K562 (cell line): ENCODE measurements at regions not wholly inside any gene's neighbourhood (a gene's known extent, or its start where the extent isn't known, plus 50 kb on each side); places are given as distances from the start of the nearest gene placed in this dataset.
A peak's percentile ranks its signal among the peaks of the same experiment; 100 is the strongest.

Experiments used
- ATAC-seq: fragments of 200-7000 bp; cut with Tn5 transposase; 3 replicates; pipeline ENCODE4 v1.9.1; 2020; ENCODE audit warnings: moderate library complexity
- BruUV-seq: library from RNA; stranded (reverse); fragments of 400-500 nt; replicated peaks from 2 replicates; lab custom pipeline; 2021; lab: Mats Ljungman, UMichigan
- CTCF ChIA-PET: fragments of 300-600 bp; formaldehyde crosslinking; extraction: SDS; loops from one replicate; lab custom pipeline; 2021; ENCODE audit warnings: low intra/inter-chr PET ratio; lab: Yijun Ruan, JAX
- POLR2A ChIA-PET: fragments of 300-600, 350-650 bp; sonication (Branson Sonifier 250); formaldehyde crosslinking; extraction: SDS; loops from one replicate; lab custom pipeline; 2021; ENCODE audit warnings: antibody characterized with exemption, inconsistent platforms; lab: Yijun Ruan, JAX
- DNase-seq, 4 experiments: peaks; one replicate each; pipeline versions ENCODE4 v3.0.0 to v3.0.0-alpha.2; 2011 to 2018; ENCODE audit warnings: low spot score in 3 of 4, mixed read lengths in 3 of 4; ENCODE audit errors: extremely low read depth in 1 of 4
- FAIRE-seq: peaks from 2 replicates; lab custom pipeline; 2011; peaks lifted over from hg19 to GRCh38; lab: Jason Lieb, UNC
- H2AFZ ChIP-seq: 2 replicates; pipeline ENCODE4 v1.6.0; 2011; ENCODE audit warnings: low read depth, low read length, control low read depth, inconsistent platforms
- H3K27ac ChIP-seq: fragments of 200-600 bp; 3 replicates; pipeline ENCODE4 v1.8.0; 2011; ENCODE audit warnings: low read depth, mild to moderate bottlenecking, control low read depth, inconsistent platforms, low read length, moderate library complexity, mixed read lengths; ENCODE audit errors: extremely low read depth
- H3K27me3 ChIP-seq, 2 experiments: fragments of 300-600 bp in 1 of 2; 2 replicates in 1 of 2; 3 replicates in 1 of 2; pipeline versions ENCODE4 v1.6.0 to v1.8.0; 2011; ENCODE audit warnings: inconsistent platforms in 2 of 2, low read length in 2 of 2, mild to moderate bottlenecking in 1 of 2, mixed read lengths in 1 of 2, moderate library complexity in 1 of 2; ENCODE audit not compliant: control insufficient read depth in 2 of 2, insufficient read depth in 2 of 2
- H3K36me3 ChIP-seq: fragments of 300-600 bp; 3 replicates; pipeline ENCODE4 v1.8.0; 2011; ENCODE audit warnings: mild to moderate bottlenecking, low read length, inconsistent platforms; ENCODE audit not compliant: control insufficient read depth, insufficient read depth
- H3K4me1 ChIP-seq, 2 experiments: fragments of 200-600 bp in 1 of 2; replicated peaks in 1 of 2; 2 replicates in 1 of 2; 3 replicates in 1 of 2; pipeline versions ENCODE4 v1.5.1 to v1.8.0; 2011; ENCODE audit warnings: inconsistent platforms in 2 of 2, low read length in 2 of 2, mild to moderate bottlenecking in 1 of 2, mixed read lengths in 1 of 2, moderate library complexity in 1 of 2; ENCODE audit not compliant: control insufficient read depth in 2 of 2, insufficient read depth in 2 of 2
- H3K4me2 ChIP-seq: 2 replicates; pipeline ENCODE4 v1.6.1; 2011; ENCODE audit warnings: low read length, control low read depth, inconsistent platforms, mixed read lengths; ENCODE audit not compliant: insufficient read depth
- H3K4me3 ChIP-seq: fragments of 200-600 bp; sonication (generic), shearing (Covaris generic); 2 replicates; pipeline ENCODE4 v1.5.1; 2016; ENCODE audit warnings: control low read depth, inconsistent platforms
- H3K79me2 ChIP-seq: fragments of 200-600 bp; 3 replicates; pipeline ENCODE4 v1.8.0; 2011; ENCODE audit warnings: low read length, inconsistent platforms; ENCODE audit not compliant: control insufficient read depth, insufficient read depth
- H3K9ac ChIP-seq, 2 experiments: 2 replicates each; pipeline versions ENCODE4 v1.6.0 to v1.6.1; 2011; ENCODE audit warnings: low read depth in 2 of 2, low read length in 2 of 2, control low read depth in 1 of 2, inconsistent platforms in 1 of 2, mild to moderate bottlenecking in 1 of 2, mixed read lengths in 1 of 2; ENCODE audit not compliant: insufficient read depth in 1 of 2
- H3K9me1 ChIP-seq: one replicate; pipeline ENCODE4 v1.6.0; 2011; ENCODE audit warnings: inconsistent platforms, mild to moderate bottlenecking, low read length, moderate library complexity; ENCODE audit not compliant: control insufficient read depth, insufficient read depth
- H3K9me3 ChIP-seq: replicated peaks from 2 replicates; pipeline ENCODE4 v1.5.1; 2011; ENCODE audit warnings: low read depth, low read length, inconsistent platforms; ENCODE audit not compliant: control insufficient read depth, insufficient read depth
- H4K20me1 ChIP-seq: replicated peaks from 2 replicates; pipeline ENCODE4 v1.6.1; 2011; ENCODE audit warnings: low read length, inconsistent platforms, mixed read lengths; ENCODE audit not compliant: control insufficient read depth, insufficient read depth
- ATF4 ChIP-seq: fragments of 450-650 bp; formaldehyde crosslinking; IDR thresholded peaks from 2 replicates; pipeline ENCODE4 v1.4.0; 2022; ENCODE audit warnings: mild to moderate bottlenecking, moderate library complexity
- CC2D1A ChIP-seq: fragments of 450-650 bp; IDR thresholded peaks from 2 replicates; pipeline ENCODE4 v1.6.1; 2017; ENCODE audit warnings: mild to moderate bottlenecking
- CREB3 ChIP-seq: fragments of 450-650 bp; conservative IDR thresholded peaks from 2 replicates; pipeline ENCODE4 v1.6.1; 2016; ENCODE audit warnings: missing genetic modification characterization, low read depth, mild to moderate bottlenecking, missing compliant biosample characterization, moderate library complexity
- EP400 ChIP-seq: fragments of 450-650 bp; IDR thresholded peaks from 2 replicates; pipeline ENCODE4 v1.6.1; 2017; ENCODE audit warnings: antibody characterized with exemption, mild to moderate bottlenecking, moderate library complexity
- ETV1 ChIP-seq: fragments of 450-650 bp; conservative IDR thresholded peaks from 2 replicates; pipeline ENCODE4 v1.6.1; 2016; ENCODE audit warnings: missing genetic modification characterization, control low read depth, low read depth, missing compliant biosample characterization
- LEF1 ChIP-seq: fragments of 450-650 bp; IDR thresholded peaks from 2 replicates; pipeline ENCODE4 v1.6.1; 2016; ENCODE audit warnings: mild to moderate bottlenecking
- PATZ1 ChIP-seq: fragments of 250-450 bp; sonication (Bioruptor Pico); IDR thresholded peaks from 2 replicates; pipeline ENCODE4 v1.5.0; 2020; ENCODE audit warnings: mild to moderate bottlenecking, borderline replicate concordance
- RFX1 ChIP-seq: fragments of 450-650 bp; IDR thresholded peaks from 2 replicates; pipeline ENCODE4 v1.6.1; 2016; ENCODE audit warnings: mild to moderate bottlenecking, moderate library complexity
- SRF ChIP-seq, 2 experiments: fragments of 250-450, 450-650 bp in 1 of 2; sonication (Bioruptor Pico) in 1 of 2; sonication (generic) in 1 of 2; formaldehyde crosslinking; IDR thresholded peaks; 2 replicates each; pipeline versions ENCODE4 v1.5.0 to v1.5.1; 2020 to 2022; ENCODE audit warnings: mild to moderate bottlenecking in 1 of 2, missing genetic modification reagents in 1 of 2
- ZNF212 ChIP-seq: fragments of 450-650 bp; formaldehyde crosslinking; IDR thresholded peaks from 2 replicates; pipeline ENCODE4 v1.4.0; 2020; ENCODE audit warnings: mild to moderate bottlenecking
- ZNF695 ChIP-seq: fragments of 450-650 bp; formaldehyde crosslinking; IDR thresholded peaks from 2 replicates; pipeline ENCODE4 v1.4.0; 2020; ENCODE audit warnings: mild to moderate bottlenecking, moderate library complexity
- ZNF707 ChIP-seq: fragments of 250-450 bp; sonication (Bioruptor Pico); conservative IDR thresholded peaks from 2 replicates; pipeline ENCODE4 v1.8.0; 2022; ENCODE audit warnings: inconsistent platforms, mild to moderate bottlenecking, moderate library complexity
- WGBS: fragments of 100-300 bp; shearing (Covaris generic); methylation state at CpG from one replicate; pipeline ENCODE4 v1.1.6; 2016; ENCODE audit warnings: low coverage, mixed read lengths; ENCODE audit not compliant: insufficient coverage; ENCODE audit errors: missing lambda C conversion rate; 5-methylcytosine and 5-hydroxymethylcytosine counted together
- in situ Hi-C: fragments of 300-500 bp; cut with MboI; formaldehyde crosslinking; loops from 4 replicates; pipeline ENCODE4 v1.15.0; 2018; ENCODE audit warnings: inconsistent platforms, mixed read lengths
- intact Hi-C: fragments of 100-400 bp; cut with micrococcal nuclease; formaldehyde crosslinking; loops from 2 replicates; pipeline ENCODE4 v1.14.2; 2022
- TF ChIP-seq, protein P1 (sequence below): sonication (generic); formaldehyde crosslinking; IDR thresholded peaks from 2 replicates; pipeline ENCODE4 v1.8.1; 2023; ENCODE audit warnings: mild to moderate bottlenecking, missing genetic modification reagents
- TF ChIP-seq, protein P2 (sequence below): fragments of 450-650 bp; formaldehyde crosslinking; IDR thresholded peaks from 2 replicates; pipeline ENCODE4 v1.4.0; 2022; ENCODE audit warnings: missing genetic modification characterization

GRCh38 chr2:9720352-9721093 is 89.7 kb upstream of the YWHAQ start (continued):
- TF ChIP-seq PATZ1, result no peak
- TF ChIP-seq ATF4 (CRISPR knock-in tag), result no peak
- peak; percentile 65 for TF ChIP-seq RFX1

DNA sequence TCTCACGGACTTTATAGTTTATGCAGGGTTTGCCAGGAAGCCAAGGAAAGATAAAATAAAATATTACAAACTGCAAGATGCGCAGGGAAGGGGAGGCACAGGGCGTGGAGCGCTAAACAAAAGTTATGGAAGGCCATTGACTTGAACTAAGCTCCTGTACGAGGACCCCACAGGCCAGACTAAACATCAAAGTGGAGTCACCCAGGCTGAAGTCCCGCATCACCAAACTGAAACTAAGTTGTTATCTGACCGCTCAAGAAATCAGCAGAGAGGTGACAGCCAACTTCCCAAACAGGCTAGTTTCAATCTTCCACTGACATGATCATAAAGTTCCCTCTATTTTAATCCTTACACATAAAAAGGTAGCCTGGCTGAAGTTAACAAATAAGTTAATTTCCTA is 90.5 kb upstream of the YWHAQ start:
- FAIRE-seq, result peak; percentile 87
- intact Hi-C loops, result no loop called here
- TF ChIP-seq LEF1 (peak; percentile 85), ZNF707 (CRISPR knock-in tag) (no peak), CREB3 (tag) (no peak), ETV1 (no peak), EP400 (0 out of 2 replicates have a peak, but pooled peaks have one; percentile 14), ZNF212 (CRISPR knock-in tag) (no peak), SRF (CRISPR knock-in tag; IDR thresholded peaks at IDR 0.05) (0 out of 4 replicates have a peak, but pooled peaks of 1 of the 2 experiments have one; percentile 31), ZNF695 (CRISPR knock-in tag) (no peak), CC2D1A (no peak)
- TF ChIP-seq, protein P1, sequence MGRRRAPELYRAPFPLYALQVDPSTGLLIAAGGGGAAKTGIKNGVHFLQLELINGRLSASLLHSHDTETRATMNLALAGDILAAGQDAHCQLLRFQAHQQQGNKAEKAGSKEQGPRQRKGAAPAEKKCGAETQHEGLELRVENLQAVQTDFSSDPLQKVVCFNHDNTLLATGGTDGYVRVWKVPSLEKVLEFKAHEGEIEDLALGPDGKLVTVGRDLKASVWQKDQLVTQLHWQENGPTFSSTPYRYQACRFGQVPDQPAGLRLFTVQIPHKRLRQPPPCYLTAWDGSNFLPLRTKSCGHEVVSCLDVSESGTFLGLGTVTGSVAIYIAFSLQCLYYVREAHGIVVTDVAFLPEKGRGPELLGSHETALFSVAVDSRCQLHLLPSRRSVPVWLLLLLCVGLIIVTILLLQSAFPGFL (CRISPR knock-in tag), result no peak
- TF ChIP-seq, protein P2, sequence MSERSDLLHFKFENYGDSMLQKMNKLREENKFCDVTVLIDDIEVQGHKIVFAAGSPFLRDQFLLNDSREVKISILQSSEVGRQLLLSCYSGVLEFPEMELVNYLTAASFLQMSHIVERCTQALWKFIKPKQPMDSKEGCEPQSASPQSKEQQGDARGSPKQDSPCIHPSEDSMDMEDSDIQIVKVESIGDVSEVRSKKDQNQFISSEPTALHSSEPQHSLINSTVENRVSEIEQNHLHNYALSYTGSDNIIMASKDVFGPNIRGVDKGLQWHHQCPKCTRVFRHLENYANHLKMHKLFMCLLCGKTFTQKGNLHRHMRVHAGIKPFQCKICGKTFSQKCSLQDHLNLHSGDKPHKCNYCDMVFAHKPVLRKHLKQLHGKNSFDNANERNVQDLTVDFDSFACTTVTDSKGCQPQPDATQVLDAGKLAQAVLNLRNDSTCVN (CRISPR knock-in tag), result no peak

More for the DNA sequence above, 90.5 kb upstream of the YWHAQ start:
- ChIA-PET POLR2A (no interaction called here), CTCF (no interaction called here)
- Histone ChIP-seq H4K20me1 (no peaks in the 10 kb centered on the region), H3K9me1 (no peaks in the 10 kb centered on the region), H3K9ac (peak overlapping the region; percentile 6 to 37; a peak in 1 of 4 replicates), H3K4me3 (no peak overlapping the region), H3K9me3 (no peaks in the 10 kb centered on the region), H3K4me2 (peak overlapping the region; percentile 69), H3K27me3 (no peaks in the 10 kb centered on the region), H3K36me3 (no peaks in the 10 kb centered on the region), H3K27ac (no peak overlapping the region), H2AFZ (peak overlapping the region; percentile 84), H3K79me2 (no peaks in the 10 kb centered on the region), H3K4me1 (peaks cover 4 to 5% of the 10 kb centered on the region in 2 experiments; a peak in 4 of 5 replicates)
- no TSS peak for BruUV-seq
- ATAC-seq (peak; percentile 80), DNase-seq (peak in 1 of 4 experiments; percentile 45)
- WGBS, result 18% methylated on average over 7 of the region's 7 CpGs
- in situ Hi-C loops, result no loop called here
